ENCODE measurements at regions not wholly inside any gene's neighbourhood (a gene's known extent, or its start where the extent isn't known, plus 50 kb on each side); places are given as distances from the start of the nearest gene placed in this dataset.
"Not testable (repeated sequence)": the region's sequence is repeated elsewhere in the genome, so short reads cannot be mapped to it uniquely, and the experiment has no call there.

DNA sequence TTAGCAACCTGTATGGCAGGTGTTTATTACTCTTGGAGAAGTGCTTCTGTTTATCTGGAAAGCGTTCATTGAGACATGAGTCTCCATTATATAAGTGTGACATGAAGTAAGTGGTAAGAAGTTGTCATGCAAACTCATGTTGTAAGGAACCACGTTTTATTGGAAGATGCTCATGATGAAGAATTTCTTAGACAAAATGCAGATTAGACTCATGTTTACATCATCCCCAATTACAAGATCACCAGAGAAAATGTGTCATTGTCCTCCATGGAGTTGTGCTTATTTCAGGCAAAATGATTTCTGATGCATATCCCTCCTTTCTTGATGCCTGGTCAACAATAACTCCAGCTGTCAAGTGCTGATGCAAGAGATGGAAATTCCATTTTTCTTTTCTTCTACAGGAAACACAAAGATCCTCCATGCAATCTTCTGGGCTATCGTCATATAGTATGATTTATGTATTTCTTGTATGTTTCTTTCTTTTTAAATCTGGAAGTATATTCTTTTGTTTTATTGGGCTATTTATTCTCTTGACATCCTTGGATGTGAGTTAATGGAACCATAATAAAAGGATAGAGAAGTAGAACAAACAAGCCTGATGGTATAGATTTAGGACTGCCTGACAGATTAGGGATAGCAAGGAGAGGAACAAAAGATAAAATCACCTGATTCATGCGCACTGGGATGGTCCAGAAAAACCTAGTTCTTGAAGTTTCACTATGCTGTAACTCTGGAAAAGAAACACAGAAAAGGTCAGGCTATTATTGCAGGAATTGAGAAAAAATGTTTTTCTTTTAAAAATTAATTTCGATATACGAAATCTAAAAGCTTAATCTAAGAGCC, 50.7 kb upstream of the DIAPH3 start:
- DNase-seq (ENCODE audit: low read depth, low spot score), result no peak

DNA sequence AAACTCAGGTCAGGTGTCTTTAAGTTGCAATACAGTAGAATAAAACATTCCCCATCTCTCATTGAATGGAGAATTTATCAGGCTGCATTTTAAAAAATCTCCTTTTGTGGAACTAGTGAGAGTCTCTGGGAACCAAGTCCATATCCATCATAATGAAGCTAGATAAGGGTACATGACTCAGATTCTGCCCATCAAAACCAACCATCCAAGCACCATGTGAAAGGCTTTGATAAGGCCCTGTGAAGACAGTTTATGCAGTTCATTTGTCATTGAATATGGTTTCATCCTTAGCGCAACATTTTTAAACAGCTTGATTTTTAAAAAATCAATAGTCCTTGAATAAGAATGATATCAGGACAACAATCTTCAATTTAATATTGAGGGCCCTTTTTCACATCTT, 56.3 kb upstream of the DIAPH3 start:
- no peak for DNase-seq (ENCODE audit: low read depth, low spot score)

- no peak for DNase-seq (ENCODE audit: low read depth, low spot score)
Observed at GRCh38 chr13:60221581-60221980, 57.9 kb upstream of the DIAPH3 start.

DNA sequence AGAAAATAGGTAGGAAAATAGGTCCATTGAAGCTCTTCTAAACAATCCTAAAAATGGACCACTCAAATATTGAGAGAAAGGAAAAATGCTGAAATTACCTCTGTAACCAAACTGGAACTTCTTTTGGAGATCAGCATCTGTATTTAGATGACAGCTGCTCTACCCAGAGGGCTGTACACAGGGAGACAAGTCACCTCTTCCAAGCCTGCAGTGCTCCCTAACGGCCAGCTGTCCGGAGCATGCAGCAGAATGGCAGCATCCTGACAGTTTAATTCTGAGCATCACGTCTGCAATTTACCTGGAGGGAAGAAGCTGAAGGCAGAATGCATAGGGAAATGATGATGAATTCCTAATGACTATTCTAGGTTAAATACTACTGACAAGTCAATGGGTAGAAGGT, 62.8 kb upstream of the DIAPH3 start:
- DNase-seq (ENCODE audit: low read depth, low spot score), result peak; percentile 19

- DNase-seq (ENCODE audit: low read depth, low spot score), result no peak
Observed at GRCh38 chr13:60227158-60227557, 63.4 kb upstream of the DIAPH3 start.

DNA sequence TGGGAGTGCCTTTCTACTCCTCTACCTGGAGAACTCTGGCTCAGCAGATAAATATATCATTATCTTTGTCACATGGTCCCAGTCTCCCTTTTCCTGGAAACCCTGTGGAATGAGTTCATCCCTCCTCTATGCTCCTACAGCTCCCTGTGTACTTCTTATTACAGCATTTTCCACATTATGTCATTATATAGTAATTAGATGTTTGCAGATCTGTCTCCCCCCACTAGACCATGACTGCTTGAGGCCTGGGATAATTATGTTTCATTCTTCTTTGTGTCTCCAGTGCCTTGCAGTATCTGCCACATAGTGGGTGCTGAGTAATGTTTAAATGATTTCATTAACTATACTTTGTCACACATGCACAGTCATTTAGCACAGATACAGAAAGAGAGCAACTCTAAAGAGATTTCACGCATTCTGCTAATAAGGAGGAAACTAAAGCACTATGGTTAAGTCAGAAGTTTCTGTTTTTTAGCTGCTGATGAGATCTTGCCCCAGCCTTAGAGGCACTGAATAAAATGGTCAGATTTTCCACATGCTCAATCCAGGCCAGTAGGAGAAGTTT, 66.1 kb upstream of the DIAPH3 start:
- peak; percentile 60 for DNase-seq (ENCODE audit: low read depth, low spot score)

- peak; percentile 75 for DNase-seq (ENCODE audit: low read depth, low spot score)
Observed at GRCh38 chr13:60230593-60230992, 66.9 kb upstream of the DIAPH3 start.

GRCh38 chr13:60242043-60242595, 78.4 kb upstream of the DIAPH3 start:
- DNase-seq (ENCODE audit: low read depth, low spot score), result no peak

GRCh38 chr13:60244381-60244780, 80.7 kb upstream of the DIAPH3 start:
- DNase-seq (ENCODE audit: low read depth, low spot score), result no peak

DNA sequence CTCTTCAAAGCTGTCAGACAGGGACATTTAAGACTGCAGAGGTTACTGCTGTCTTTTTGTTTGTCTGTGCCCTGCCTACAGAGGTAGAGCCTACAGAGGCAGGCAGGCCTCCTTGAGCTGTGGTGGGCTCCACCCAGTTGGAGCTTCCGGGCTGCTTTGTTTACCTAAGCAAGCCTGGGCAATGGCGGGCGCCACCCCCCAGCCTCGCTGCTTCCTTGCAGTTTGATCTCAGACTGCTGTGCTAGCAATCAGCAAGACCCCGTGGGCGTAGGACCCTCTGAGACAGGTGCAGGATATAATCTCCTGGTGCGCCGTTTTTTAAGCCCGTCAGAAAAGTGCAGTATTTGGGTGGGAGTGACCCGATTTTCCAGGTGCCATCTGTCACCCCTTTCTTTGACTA, 87.7 kb upstream of the DIAPH3 start:
- DNase-seq (ENCODE audit: low read depth, low spot score), result not testable (repeated sequence)

DNA sequence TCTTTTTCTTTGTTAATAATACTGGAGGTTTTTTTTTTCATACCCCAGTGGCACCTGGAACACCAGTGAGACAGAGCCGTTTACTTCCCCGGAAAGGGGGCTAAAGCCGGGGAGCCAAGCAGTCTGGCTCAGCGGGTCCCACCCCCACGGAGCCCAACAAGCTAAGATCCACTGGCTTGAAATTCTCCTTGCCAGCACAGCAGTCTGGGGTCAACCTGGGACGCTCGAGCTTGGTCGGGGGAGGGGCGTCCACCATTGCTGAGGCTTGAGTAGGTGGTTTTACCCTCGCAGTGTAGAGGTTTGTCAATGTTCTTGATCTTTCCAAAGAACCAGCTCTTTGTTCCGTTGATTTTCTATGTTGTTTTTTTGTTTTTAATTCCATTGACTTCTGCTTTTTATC, 94.6 kb upstream of the DIAPH3 start:
- no peak for DNase-seq (ENCODE audit: low read depth, low spot score)

- DNase-seq (ENCODE audit: low read depth, low spot score), result no peak
Observed at GRCh38 chr13:60260440-60260839, 96.7 kb upstream of the DIAPH3 start.

GRCh38 chr13:60261432-60262351, 98.0 kb upstream of the DIAPH3 start:
- no peak for DNase-seq (ENCODE audit: low read depth, low spot score)

DNA sequence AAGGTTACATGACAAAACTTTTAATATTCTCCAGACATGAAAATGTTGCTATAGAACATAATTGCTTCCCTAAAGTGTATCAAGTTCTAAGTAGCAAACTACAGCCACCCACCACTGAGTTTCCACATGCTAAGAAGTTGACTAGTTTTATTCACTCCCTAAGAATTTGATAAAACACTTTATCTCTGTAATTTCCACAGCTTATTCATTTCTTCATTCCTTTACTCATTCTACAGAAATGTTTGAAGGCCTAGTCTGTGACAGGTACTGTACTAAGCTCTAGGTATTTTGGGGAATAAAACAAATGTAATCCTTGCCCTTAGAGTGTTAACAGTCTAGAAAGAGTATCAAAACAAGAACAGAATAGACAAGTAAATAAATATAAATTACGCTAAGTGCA, 101.8 kb upstream of the DIAPH3 start:
- no peak for DNase-seq (ENCODE audit: low read depth, low spot score)

DNA sequence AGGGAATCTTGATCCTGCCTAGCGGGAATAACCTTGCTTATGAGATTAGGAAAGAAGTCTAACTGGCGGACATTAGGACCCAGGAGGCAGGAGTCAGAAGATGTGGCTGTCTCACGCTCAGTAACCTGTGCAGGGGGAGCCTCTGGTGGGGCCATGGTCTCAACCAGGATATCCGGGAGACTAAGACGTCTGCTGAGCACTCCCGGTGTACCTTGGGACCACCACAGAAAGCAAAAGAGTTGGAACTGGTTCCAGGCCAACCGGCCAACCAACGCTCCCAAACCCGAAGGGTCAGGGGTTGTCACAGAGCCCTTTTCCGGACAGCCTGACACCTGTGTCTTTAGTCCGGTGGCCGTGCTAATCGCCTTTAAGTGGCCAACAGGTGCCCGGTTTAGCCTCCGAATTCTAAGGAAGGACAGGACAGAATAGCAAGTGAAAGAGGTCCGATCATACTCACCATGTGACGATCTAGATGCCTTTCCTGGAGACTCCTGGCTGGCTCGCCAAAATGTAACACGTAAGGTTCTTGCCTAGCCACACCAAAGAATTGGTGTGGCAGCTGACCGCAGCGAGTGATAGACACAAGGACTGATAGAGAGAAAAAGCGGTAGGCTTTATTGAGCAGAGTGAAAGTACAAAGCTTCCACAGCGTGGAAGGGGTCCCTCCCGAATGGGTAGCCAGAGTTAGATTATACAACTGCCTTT, 103.9 kb upstream of the DIAPH3 start:
- peak; percentile 31 for DNase-seq (ENCODE audit: low read depth, low spot score)

- DNase-seq (ENCODE audit: low read depth, low spot score), result no peak
Observed at GRCh38 chr13:60268203-60268555, 104.5 kb upstream of the DIAPH3 start.

- no peak for DNase-seq (ENCODE audit: low read depth, low spot score)
Observed at GRCh38 chr13:60273971-60274527, 110.3 kb upstream of the DIAPH3 start.

GRCh38 chr13:60274655-60275054, 110.9 kb upstream of the DIAPH3 start:
- no peak for DNase-seq (ENCODE audit: low read depth, low spot score)

GRCh38 chr13:60275208-60275607, 111.5 kb upstream of the DIAPH3 start:
- no peak for DNase-seq (ENCODE audit: low read depth, low spot score)

- not testable (repeated sequence) for DNase-seq (ENCODE audit: low read depth, low spot score)
Observed at GRCh38 chr13:60280524-60280923, 116.5 kb upstream of the TDRD3 start.

DNA sequence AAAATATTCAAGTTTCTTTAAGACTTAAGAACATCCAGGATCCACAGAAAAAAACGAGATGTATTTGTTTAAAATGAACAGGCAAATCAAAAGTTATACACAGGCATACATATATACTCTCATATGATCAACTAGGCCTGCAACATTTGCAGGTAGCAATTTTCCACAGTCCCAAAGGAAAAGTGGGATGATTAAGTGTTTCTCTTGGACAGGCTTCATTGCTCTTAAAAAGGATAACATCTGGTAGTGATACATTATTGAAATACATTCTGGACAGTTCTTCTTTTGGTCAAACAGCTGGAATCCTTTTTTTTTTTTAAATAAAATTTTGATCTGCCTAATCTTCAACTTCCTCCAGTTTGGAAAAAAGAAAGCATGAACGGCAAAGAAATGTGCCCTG, 114.8 kb upstream of the TDRD3 start:
- no peak for DNase-seq (ENCODE audit: low read depth, low spot score)
